HG03439 (cell line): ENCODE measurements at regions not wholly inside any gene's neighbourhood (a gene's known extent, or its start where the extent isn't known, plus 50 kb on each side); places are given as distances from the start of the nearest gene placed in this dataset.
A peak's percentile ranks its signal among the peaks of the same experiment; 100 is the strongest.

Experiments used
- ATAC-seq: cut with Tn5 transposase; IDR thresholded peaks from one replicate; pipeline ENCODE4 v1.9.1; 2021; ENCODE audit warnings: mild to moderate bottlenecking, moderate library complexity; ENCODE audit not compliant: unreplicated experiment

DNA sequence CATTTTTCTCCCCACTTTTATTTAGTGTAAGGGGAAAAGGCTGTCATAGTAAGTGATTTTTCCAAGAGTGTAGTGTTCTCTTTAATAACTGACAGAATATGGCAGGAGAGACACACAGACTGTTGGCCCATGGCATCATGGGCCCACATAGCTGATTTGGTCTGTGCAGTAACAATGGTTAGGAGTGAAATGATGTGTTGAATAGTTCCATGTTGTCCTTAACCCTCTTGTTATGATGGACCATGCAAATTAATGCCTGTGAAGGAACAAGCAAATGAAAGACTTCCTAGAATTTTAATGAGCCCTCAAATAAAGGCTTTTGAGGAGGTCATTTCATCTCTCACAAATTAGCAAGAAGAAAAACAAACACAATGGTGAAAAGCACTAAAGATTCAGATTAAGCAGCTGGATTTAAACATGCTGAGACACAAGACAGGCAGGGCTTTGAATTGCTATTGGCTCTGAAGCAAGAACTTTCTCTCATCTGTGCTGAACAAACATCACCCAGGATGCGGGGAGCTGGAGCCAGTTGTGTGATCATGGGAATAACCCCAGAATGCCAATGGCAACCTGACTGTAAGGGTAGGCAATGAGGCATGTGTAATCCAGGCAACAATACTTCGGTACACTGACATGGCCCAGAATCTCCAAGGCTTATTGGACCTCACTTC is 136.7 kb upstream of the VEPH1 start:
- no peak for ATAC-seq

- ATAC-seq: no peak
Observed at GRCh38 chr3:157637866-157638265, 134.7 kb upstream of the VEPH1 start.

- no peak for ATAC-seq
Observed at GRCh38 chr3:157633241-157633640, 130.0 kb upstream of the VEPH1 start.

DNA sequence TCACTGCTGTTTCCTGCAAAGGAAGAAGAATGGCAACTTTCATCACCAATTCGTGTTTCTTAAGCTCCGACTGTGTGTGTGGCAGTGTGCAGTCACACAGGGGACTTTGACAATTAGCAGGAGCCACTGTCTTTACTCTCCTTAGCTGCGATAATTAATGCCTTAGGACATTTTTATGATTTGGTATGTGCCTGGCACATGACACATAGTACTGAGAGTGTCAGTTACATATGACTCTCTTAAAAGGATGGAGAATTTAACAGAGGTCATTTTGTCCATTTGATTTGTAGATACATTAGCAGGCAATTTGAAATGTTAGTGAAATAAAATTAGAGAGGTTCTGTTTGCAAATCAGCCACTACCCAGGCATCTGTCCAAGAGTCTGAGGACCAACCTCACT is 128.9 kb upstream of the VEPH1 start:
- no peak for ATAC-seq

DNA sequence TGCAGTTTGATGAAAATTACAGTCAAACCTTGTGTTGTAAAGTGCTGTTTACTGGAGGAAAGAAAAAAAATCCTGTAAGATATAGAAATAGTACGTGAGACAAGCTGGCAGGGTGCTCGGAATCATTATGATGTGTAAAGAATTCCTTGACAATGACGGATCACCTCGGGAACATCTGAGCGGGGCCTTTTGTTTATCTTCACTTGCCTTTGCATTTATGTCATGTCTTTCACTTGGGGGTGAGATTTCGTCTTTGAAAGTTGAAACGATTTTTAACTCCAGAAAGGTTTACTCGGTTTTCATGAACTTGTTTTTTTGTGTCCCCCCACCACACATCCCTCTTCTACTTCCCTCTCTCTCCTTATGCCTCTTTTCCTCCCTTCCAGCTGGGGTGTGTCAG is 128.3 kb upstream of the VEPH1 start:
- no peak for ATAC-seq

DNA sequence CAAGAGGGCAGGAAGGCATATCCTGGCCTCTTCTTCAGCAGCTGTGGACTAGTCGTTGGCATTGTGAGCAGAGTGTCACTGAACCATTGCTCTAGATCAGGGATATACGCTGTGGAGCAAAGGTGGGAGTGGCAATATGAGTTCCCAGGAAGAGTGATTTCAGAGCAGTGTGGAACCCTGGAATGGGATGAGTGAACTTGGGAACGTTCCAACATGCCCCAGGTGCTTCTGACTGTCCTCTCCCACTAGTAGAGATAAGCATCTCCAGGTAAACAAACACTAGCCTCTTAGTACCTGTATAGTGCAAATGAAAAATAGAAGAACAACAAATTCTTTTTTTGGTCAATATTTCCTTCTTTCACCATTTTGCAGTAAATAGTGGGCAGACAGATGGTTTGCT is 123.6 kb upstream of the VEPH1 start:
- no peak for ATAC-seq

DNA sequence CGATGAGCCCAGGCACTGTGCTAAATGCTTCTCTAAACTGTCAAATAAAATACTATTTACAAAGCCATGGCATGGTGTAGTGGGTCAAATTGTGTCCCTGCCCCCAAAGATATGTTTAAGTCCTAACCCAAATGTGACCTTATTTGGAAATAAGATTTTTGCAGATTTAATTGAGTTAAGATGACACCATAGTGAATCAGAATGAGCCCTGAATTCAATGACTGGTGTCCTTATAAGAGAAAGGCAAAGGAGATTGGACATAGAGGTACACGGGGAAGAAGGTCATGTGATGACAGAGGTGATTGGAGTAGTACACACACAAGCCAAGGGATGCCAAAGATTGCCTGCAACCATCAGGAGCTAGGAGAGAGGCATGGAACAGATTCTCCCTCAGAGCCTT is 121.6 kb upstream of the VEPH1 start:
- no peak for ATAC-seq

GRCh38 chr3:157618886-157619285 is 115.7 kb upstream of the VEPH1 start:
- ATAC-seq: no peak

- ATAC-seq: peak; percentile 54
Observed at GRCh38 chr3:157618075-157618760, 115.0 kb upstream of the VEPH1 start.

DNA sequence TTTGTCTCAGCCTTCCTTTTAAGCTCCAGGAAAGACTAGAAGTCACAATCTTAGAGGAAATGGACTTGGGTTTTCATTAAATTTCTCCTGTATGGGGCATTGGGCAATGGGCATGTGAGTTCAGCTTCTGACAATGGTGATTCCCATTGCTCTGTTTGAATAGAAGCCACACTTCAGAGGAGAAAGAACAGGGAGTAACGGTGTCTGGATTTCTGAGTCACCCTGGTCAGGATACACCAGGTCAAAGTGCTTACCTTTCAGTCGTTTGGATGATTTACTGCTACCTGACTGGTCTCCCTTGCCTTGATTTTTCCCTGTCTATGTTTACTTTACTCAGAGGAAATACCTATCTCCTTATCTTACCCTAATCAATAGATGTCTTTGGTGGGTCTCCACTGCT is 111.7 kb upstream of the VEPH1 start:
- no peak for ATAC-seq

- no peak for ATAC-seq
Observed at GRCh38 chr3:157611536-157612076, 108.4 kb upstream of the VEPH1 start.

DNA sequence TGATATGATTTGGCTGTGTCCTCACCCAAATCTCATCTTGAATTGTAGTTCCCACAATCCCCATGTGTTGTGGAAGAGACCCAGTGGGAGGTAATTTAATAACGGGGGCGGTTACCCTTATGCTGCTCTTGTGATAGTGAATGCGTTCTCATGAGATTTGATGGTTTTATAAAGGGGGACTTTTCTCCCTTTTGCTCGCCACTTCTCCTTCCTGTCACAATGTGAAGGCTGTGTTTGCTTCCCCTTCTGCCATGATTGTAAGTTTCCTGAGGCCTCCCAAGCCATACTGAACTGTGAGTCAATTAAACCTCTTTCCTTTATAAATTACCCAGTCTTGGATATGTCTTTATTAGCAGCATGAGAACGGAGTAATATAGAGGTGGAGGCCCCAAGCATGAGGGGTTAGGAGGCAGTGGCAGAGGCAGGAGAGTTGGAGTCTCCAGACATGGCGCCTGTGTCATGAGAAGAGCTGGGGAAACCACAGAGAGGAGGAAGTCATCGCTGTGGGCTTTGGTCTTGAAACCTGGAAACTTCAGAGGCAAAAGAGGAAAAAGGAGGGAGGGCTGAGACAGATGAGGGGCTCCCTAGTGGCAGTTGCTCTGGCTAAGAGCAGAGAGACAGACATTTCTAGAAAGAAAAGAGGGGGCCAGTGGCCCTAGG is 107.8 kb upstream of the VEPH1 start:
- ATAC-seq: no peak

DNA sequence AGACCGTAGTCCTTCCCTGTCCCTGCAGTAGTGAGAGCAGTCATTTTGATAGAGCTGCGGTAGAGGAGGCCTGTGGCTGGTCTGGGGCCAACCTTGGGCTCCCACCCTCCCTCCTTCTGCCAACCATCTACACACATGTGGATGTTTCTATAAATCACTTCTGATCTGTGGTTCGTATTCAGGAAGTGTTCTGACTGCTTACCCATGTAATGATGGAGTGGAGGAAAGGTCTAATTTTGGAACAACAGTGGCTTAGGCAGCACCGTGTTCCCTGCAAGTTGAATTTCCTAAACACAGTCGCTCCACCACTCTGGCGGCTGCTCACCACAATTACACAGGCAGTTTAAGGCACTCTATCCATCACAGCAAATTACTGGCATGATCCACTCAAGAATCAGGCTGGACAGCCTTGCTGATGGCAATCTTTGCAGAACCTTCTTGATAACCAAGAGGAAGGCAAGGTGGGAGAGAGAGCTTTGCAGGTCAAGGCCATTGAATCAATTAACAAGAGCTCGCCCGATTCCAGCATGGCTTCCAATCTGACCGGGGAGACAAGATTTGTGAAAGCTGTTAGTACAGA is 104.7 kb upstream of the VEPH1 start:
- no peak for ATAC-seq

- no peak for ATAC-seq
Observed at GRCh38 chr3:157606852-157607197, 103.6 kb upstream of the VEPH1 start.

DNA sequence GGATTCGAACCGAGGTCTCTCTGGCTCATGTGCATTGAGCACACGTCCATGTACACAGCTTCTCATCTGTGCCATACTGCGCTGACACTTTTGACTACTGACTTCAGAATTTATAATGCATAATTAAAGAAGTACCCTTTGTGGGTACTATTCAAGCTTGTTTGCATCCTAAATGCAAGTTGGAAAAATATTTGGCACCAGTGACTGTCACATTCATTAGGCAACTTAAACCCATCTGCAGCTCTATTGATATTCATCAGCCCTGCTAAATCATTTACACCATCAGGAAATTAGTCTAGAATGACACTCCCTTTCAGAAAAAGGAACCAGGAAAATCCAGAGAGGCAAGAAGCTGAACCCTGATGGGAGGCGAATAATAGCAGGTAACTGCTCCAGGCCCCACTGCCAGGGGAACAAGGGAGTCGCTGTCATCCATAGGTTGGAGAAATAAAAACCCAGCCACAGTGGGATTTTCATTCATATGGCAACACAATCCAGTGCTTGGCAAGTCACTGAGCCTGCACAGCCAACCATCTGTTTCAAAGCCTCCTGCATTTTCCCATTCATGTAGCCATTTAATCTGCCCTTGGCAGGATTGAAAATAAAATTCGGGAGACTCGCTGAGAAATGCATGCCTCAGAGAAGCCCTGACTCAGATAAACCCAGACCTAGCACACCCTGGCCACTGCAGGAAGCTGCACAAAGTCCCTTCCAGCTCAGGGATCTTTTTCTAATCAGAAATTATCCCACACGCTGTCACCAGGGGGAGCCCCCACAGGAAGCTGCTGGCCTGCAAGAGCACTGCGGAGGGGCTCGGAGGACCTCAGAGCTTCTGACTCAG is 103.0 kb upstream of the VEPH1 start:
- ATAC-seq: peak; percentile 88

GRCh38 chr3:157605356-157605755 is 102.1 kb upstream of the VEPH1 start:
- ATAC-seq: no peak

GRCh38 chr3:157602424-157602823 is 99.2 kb upstream of the VEPH1 start:
- ATAC-seq: no peak

- ATAC-seq: no peak
Observed at GRCh38 chr3:157595259-157595658, 92.0 kb upstream of the VEPH1 start.

GRCh38 chr3:157594413-157594812 is 91.2 kb upstream of the VEPH1 start:
- ATAC-seq: no peak

DNA sequence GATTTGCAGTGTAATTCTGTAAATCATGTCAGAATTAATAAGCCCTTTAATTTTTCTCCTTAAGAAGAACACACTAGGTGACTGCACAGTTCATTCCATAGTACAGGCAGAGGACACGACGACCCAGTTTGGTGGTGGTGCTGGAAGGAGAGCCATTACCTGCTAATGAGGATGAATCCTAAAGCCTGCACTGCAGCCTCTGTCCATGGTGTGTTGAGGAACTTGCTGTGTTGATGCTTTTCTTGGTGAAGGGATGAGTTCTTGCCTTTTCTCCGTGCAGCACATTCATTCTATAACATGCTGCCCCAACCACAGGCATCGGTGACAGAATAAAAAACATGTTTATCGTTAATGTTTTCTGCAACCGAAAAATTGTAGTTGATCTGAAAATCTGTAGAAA is 89.6 kb upstream of the VEPH1 start:
- no peak for ATAC-seq

GRCh38 chr3:157590273-157590672 is 87.1 kb upstream of the VEPH1 start:
- ATAC-seq: no peak
